GM13977 (cell line): ENCODE measurements at regions not wholly inside any gene's neighbourhood (a gene's known extent, or its start where the extent isn't known, plus 50 kb on each side); places are given as distances from the start of the nearest gene placed in this dataset.

ENCODE experiments used
- DNase-seq: peaks from one replicate; pipeline ENCODE4 v3.0.0; 2012; ENCODE audit warnings: low spot score
- in situ Hi-C: fragments of 300-500 bp; cut with MboI; formaldehyde crosslinking; loops from one replicate; pipeline ENCODE4 v1.12.0; 2022; ENCODE audit warnings: low sequenced_read_pairs, low pct_unique_long_range_greater_than_20kb, mixed read lengths, inconsistent platforms; ENCODE audit not compliant: unreplicated experiment
- TF ChIP-seq, protein P1 (sequence below): IDR thresholded peaks from 2 replicates; pipeline ENCODE4 v1.5.1; 2012; ENCODE audit warnings: mild to moderate bottlenecking, control low read depth; ENCODE audit not compliant: insufficient read depth; ENCODE audit errors: extremely low read depth, missing control alignments

GRCh38 chr10:53256623-53257022 lies 484.0 kb upstream of the MBL2 start:
- no peak for DNase-seq
- in situ Hi-C loops = no loop called here
- TF ChIP-seq, protein P1, sequence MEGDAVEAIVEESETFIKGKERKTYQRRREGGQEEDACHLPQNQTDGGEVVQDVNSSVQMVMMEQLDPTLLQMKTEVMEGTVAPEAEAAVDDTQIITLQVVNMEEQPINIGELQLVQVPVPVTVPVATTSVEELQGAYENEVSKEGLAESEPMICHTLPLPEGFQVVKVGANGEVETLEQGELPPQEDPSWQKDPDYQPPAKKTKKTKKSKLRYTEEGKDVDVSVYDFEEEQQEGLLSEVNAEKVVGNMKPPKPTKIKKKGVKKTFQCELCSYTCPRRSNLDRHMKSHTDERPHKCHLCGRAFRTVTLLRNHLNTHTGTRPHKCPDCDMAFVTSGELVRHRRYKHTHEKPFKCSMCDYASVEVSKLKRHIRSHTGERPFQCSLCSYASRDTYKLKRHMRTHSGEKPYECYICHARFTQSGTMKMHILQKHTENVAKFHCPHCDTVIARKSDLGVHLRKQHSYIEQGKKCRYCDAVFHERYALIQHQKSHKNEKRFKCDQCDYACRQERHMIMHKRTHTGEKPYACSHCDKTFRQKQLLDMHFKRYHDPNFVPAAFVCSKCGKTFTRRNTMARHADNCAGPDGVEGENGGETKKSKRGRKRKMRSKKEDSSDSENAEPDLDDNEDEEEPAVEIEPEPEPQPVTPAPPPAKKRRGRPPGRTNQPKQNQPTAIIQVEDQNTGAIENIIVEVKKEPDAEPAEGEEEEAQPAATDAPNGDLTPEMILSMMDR = no peak

DNA sequence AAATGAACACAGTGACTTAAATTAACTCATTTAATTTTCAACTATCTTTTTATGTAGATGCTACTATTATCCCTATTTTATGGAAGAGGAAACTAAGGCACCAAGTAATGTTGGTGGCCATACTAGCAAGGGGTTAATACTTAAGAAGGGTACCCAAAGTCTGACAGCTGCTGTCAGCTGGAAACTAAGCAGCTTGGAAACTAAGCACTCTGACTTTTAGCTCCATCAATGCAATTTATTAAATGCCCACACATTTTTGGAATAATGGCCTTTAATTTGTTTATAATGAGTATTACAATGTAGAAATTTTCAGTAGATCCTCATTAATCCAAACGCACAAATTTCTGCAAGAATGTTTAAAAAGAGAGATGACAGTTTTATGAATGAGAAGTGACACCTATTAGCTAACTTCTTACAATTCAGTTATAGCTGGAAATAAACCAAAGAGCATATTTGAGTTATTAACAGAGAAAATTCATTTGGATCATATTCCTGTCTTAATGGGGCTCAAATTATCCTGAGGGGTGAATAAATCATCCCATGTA lies 483.1 kb upstream of the MBL2 start:
- TF ChIP-seq, protein P1 = no peak
- DNase-seq = no peak
- in situ Hi-C loops = no loop called here

- DNase-seq = no peak
- in situ Hi-C loops = no loop called here
- TF ChIP-seq, protein P1 = no peak
These were observed 480.6 kb upstream of the MBL2 start for GRCh38 chr10:53253221-53253620.

- in situ Hi-C loops = no loop called here
- TF ChIP-seq, protein P1 = no peak
These were observed 467.3 kb upstream of the MBL2 start for GRCh38 chr10:53239873-53240272.

DNA sequence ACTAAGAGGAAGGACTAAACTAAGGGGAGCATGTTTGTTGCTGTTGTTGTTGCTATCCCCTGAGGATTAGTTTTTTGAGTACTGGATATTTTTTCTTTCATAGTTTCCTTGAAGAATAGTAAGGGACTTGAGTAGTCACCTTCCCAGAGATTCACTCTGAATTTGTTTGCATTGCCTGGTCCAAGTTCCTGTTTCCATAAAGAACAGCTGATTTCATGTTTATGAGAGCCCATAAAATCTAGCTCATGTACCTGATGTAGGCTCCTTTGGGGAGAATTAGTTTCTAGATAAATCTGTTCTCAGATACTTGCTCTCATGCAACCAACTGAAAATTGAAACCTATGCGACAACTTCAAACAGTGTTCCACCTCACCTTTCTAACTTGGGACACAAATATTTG lies 464.4 kb upstream of the MBL2 start:
- TF ChIP-seq, protein P1 = no peak
- in situ Hi-C loops = no loop called here
- no peak for DNase-seq

More at GRCh38 chr10:53239873-53240272, 467.3 kb upstream of the MBL2 start:
- no peak for DNase-seq

DNA sequence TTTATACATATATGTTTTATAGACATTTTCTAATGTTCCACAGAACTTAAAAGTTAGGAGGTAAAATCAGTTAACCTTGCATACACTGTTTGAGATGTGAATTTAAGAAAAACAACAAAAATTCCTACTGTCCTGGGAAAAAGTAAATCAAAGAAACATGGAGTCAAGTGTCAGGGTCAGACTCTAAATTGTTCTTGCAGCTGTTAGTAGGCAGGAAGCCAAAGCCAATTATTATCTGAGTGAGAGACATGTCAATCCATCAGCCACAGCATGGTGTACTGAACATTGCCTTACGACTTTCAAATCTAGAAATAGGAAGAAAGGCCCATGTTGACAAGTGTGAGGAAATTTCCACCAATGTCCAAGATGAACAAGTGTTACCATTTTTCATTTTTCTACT lies 461.2 kb upstream of the MBL2 start:
- TF ChIP-seq, protein P1 = no peak
- DNase-seq = no peak
- in situ Hi-C loops = no loop called here

DNA sequence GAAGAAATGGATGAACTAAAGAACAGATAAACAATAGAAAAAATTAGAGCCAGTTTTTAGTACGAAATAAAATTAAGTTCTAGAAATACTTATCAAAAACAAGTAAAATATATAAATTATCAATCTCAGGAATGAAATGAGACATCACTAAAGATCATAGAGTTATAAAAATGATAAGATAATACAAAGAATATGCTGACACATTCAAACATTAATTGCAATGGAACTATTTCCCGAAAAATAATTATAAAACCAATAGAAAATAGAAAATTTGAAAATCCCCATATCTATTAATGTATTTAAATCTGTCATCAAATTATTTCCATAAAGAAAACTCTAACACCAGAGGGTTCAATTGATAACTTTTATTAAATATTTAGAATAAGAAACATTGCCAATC lies 458.1 kb upstream of the MBL2 start:
- TF ChIP-seq, protein P1 = no peak
- in situ Hi-C loops = no loop called here
- DNase-seq = no peak
